PC-9 (cell line): ENCODE measurements at regions not wholly inside any gene's neighbourhood (a gene's known extent, or its start where the extent isn't known, plus 50 kb on each side); places are given as distances from the start of the nearest gene placed in this dataset.

Source experiments
- EZH2 ChIP-seq: fragments of 200-600 bp; sonication (generic); IDR thresholded peaks from 2 replicates; pipeline ENCODE4 v1.8.0; 2017; ENCODE audit warnings: antibody characterized with exemption, low read depth
- TF ChIP-seq, protein P1 (sequence below): fragments of 200-600 bp; sonication (generic); conservative IDR thresholded peaks from 2 replicates; pipeline ENCODE4 v1.6.1; 2017; ENCODE audit warnings: mixed run types, antibody characterized with exemption, mild to moderate bottlenecking, moderate library complexity

DNA sequence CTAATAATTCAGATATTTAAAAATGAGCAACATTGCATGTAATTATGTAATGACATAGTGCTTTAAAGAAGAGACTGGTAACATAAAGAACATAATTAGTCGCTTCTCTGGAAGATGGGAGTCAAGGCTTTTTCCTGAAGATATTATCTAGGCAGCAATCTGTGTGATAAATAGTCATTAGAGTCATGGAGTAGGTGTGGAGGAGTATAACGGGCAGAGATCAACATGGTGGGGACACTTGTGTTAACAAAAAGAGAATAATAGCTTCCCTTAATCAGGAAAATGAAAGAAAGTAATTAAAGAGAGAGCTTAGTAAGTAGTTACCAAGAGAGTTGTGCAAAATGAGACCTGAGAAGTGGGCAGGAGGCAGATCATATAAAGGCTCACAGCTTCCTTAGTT lies 1417.1 kb upstream of the ATXN8OS start:
- TF ChIP-seq, protein P1, sequence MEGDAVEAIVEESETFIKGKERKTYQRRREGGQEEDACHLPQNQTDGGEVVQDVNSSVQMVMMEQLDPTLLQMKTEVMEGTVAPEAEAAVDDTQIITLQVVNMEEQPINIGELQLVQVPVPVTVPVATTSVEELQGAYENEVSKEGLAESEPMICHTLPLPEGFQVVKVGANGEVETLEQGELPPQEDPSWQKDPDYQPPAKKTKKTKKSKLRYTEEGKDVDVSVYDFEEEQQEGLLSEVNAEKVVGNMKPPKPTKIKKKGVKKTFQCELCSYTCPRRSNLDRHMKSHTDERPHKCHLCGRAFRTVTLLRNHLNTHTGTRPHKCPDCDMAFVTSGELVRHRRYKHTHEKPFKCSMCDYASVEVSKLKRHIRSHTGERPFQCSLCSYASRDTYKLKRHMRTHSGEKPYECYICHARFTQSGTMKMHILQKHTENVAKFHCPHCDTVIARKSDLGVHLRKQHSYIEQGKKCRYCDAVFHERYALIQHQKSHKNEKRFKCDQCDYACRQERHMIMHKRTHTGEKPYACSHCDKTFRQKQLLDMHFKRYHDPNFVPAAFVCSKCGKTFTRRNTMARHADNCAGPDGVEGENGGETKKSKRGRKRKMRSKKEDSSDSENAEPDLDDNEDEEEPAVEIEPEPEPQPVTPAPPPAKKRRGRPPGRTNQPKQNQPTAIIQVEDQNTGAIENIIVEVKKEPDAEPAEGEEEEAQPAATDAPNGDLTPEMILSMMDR = no peak
- TF ChIP-seq EZH2 = no peak
